ENCODE measurements at regions not wholly inside any gene's neighbourhood (a gene's known extent, or its start where the extent isn't known, plus 50 kb on each side); places are given as distances from the start of the nearest gene placed in this dataset.
"Not testable (repeated sequence)": the region's sequence is repeated elsewhere in the genome, so short reads cannot be mapped to it uniquely, and the experiment has no call there.

GRCh38 chr5:97919719-97920118 is 736.7 kb upstream of the RIOK2 start:
- no peak for DNase-seq

GRCh38 chr5:97922776-97923175 is 739.7 kb upstream of the RIOK2 start:
- DNase-seq, result no peak

- no peak for DNase-seq
Observed at GRCh38 chr5:97923496-97923895, 740.4 kb upstream of the RIOK2 start.

- DNase-seq, result no peak
Observed at GRCh38 chr5:97923997-97924396, 741.0 kb upstream of the RIOK2 start.

GRCh38 chr5:97929383-97929782 is 746.3 kb upstream of the RIOK2 start:
- no peak for DNase-seq

- DNase-seq, result no peak
Observed at GRCh38 chr5:97931829-97932228, 748.8 kb upstream of the RIOK2 start.

GRCh38 chr5:97936231-97936630 is 753.2 kb upstream of the RIOK2 start:
- no peak for DNase-seq

GRCh38 chr5:97937846-97938245 is 754.8 kb upstream of the RIOK2 start:
- no peak for DNase-seq

GRCh38 chr5:97943036-97943435 is 760.0 kb upstream of the RIOK2 start:
- DNase-seq, result no peak

GRCh38 chr5:97951139-97951538 is 768.1 kb upstream of the RIOK2 start:
- DNase-seq, result no peak

- DNase-seq, result no peak
Observed at GRCh38 chr5:97955450-97955849, 772.4 kb upstream of the RIOK2 start.

GRCh38 chr5:97967292-97967691 is 784.2 kb upstream of the RIOK2 start:
- no peak for DNase-seq

GRCh38 chr5:97968346-97968745 is 785.3 kb upstream of the RIOK2 start:
- no peak for DNase-seq

GRCh38 chr5:97979740-97980139 is 793.7 kb upstream of the RGMB start:
- peak in 27 of 58 donors; percentile 1 to 58 (median 16) for DNase-seq

GRCh38 chr5:97980291-97980690 is 793.2 kb upstream of the RGMB start:
- no peak for DNase-seq

GRCh38 chr5:97986069-97986468 is 787.4 kb upstream of the RGMB start:
- DNase-seq, result no peak

GRCh38 chr5:97991236-97991635 is 782.2 kb upstream of the RGMB start:
- no peak for DNase-seq

- DNase-seq, result peak in 21 of 58 donors; percentile 0 to 86 (median 17)
Observed at GRCh38 chr5:97998941-97999340, 774.5 kb upstream of the RGMB start.

GRCh38 chr5:98004463-98004862 is 769.0 kb upstream of the RGMB start:
- no peak for DNase-seq

GRCh38 chr5:98016771-98017170 is 756.7 kb upstream of the RGMB start:
- no peak for DNase-seq

GRCh38 chr5:98030273-98030672 is 743.2 kb upstream of the RGMB start:
- DNase-seq, result not testable (repeated sequence)

GRCh38 chr5:98031036-98031435 is 742.4 kb upstream of the RGMB start:
- DNase-seq, result not testable (repeated sequence)

GRCh38 chr5:98031496-98031895 is 742.0 kb upstream of the RGMB start:
- no peak for DNase-seq

- peak in 5 of 58 donors; percentile 2 to 31 (median 7) for DNase-seq
Observed at GRCh38 chr5:98031926-98032325, 741.5 kb upstream of the RGMB start.
